ENCODE measurements at regions not wholly inside any gene's neighbourhood (a gene's known extent, or its start where the extent isn't known, plus 50 kb on each side); places are given as distances from the start of the nearest gene placed in this dataset.

GRCh38 chr12:125889742-125890141 lies 824.5 kb downstream of the AACS start:
- 54 to 75% methylated on average over 5 to 6 of the region's 6 CpGs for WGBS, 2 donors
- Histone ChIP-seq H3K9me3 (no peaks in the 10 kb centered on the region), H3K4me3 (no peak overlapping the region), H3K4me1 (no peaks in the 10 kb centered on the region), H3K36me3 (no peaks in the 10 kb centered on the region), H3K27ac (no peak overlapping the region), H3K27me3 (no peaks in the 10 kb centered on the region)
- TF ChIP-seq POLR2A (IDR thresholded peaks at IDR 0.05), result no peak
- TF ChIP-seq, protein P1, sequence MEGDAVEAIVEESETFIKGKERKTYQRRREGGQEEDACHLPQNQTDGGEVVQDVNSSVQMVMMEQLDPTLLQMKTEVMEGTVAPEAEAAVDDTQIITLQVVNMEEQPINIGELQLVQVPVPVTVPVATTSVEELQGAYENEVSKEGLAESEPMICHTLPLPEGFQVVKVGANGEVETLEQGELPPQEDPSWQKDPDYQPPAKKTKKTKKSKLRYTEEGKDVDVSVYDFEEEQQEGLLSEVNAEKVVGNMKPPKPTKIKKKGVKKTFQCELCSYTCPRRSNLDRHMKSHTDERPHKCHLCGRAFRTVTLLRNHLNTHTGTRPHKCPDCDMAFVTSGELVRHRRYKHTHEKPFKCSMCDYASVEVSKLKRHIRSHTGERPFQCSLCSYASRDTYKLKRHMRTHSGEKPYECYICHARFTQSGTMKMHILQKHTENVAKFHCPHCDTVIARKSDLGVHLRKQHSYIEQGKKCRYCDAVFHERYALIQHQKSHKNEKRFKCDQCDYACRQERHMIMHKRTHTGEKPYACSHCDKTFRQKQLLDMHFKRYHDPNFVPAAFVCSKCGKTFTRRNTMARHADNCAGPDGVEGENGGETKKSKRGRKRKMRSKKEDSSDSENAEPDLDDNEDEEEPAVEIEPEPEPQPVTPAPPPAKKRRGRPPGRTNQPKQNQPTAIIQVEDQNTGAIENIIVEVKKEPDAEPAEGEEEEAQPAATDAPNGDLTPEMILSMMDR (IDR thresholded peaks at IDR 0.05), result no peak
- intact Hi-C loops (cut with DNase I), result no loop called here
- no peak for DNase-seq

- 73 to 74% methylated on average over 7 of the region's 7 CpGs for WGBS, 2 donors
These were observed 825.2 kb downstream of the AACS start for GRCh38 chr12:125890366-125890905.

GRCh38 chr12:125890971-125891370 lies 825.7 kb downstream of the AACS start:
- no peak overlapping the region for H3K27ac ChIP-seq
- TF ChIP-seq, protein P1 (IDR thresholded peaks at IDR 0.05), result no peak
- no peak for TF ChIP-seq POLR2A (IDR thresholded peaks at IDR 0.05)
- H3K9me3 ChIP-seq, result no peaks in the 10 kb centered on the region
- DNase-seq, result no peak
- no peak overlapping the region for H3K4me3 ChIP-seq
- 62 to 73% methylated on average over 5 of the region's 5 CpGs for WGBS, 2 donors
- H3K4me1 ChIP-seq, result no peaks in the 10 kb centered on the region
- intact Hi-C loops (cut with DNase I), result no loop called here
- no peaks in the 10 kb centered on the region for H3K27me3 ChIP-seq
- no peaks in the 10 kb centered on the region for H3K36me3 ChIP-seq

More at GRCh38 chr12:125890366-125890905, 825.2 kb downstream of the AACS start:
- no peaks in the 10 kb centered on the region for H3K4me1 ChIP-seq
- no peak overlapping the region for H3K27ac ChIP-seq
- no peak overlapping the region for H3K4me3 ChIP-seq
- TF ChIP-seq, protein P1 (IDR thresholded peaks at IDR 0.05), result no peak
- no peak for TF ChIP-seq POLR2A (IDR thresholded peaks at IDR 0.05)
- intact Hi-C loops (cut with DNase I), result no loop called here
- no peaks in the 10 kb centered on the region for H3K9me3 ChIP-seq
- H3K27me3 ChIP-seq, result no peaks in the 10 kb centered on the region
- no peak for DNase-seq
- H3K36me3 ChIP-seq, result no peaks in the 10 kb centered on the region

DNA sequence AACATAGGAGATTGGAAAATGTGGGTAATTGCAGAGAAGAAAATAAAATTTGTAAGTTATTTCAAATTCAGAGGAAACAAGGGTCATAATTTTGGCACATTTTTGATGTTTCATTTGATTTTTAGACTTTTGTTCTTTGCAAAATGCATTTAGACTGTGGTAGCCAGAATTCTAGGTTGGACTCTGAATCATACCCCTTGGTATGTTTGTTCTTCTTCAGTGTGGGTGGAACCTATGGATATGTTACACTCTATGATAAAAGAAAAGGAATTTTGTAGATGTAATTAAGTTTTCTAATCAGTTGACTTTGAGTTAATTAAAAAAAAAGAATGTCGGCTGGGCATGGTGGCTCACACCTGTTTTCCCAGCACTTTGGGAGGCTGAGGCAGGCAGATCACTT lies 827.0 kb downstream of the AACS start:
- Histone ChIP-seq H3K4me1 (no peaks in the 10 kb centered on the region), H3K4me3 (no peak overlapping the region), H3K27ac (no peak overlapping the region), H3K9me3 (no peaks in the 10 kb centered on the region), H3K36me3 (no peaks in the 10 kb centered on the region), H3K27me3 (no peaks in the 10 kb centered on the region)
- no peak for DNase-seq
- intact Hi-C loops (cut with DNase I), result no loop called here
- 53 to 62% methylated on average over 1 of the region's 1 CpG for WGBS, 2 donors
- TF ChIP-seq, protein P1 (IDR thresholded peaks at IDR 0.05), result no peak
- TF ChIP-seq POLR2A (IDR thresholded peaks at IDR 0.05), result no peak

- H3K4me1 ChIP-seq, result no peaks in the 10 kb centered on the region
- TF ChIP-seq POLR2A (IDR thresholded peaks at IDR 0.05), result no peak
- TF ChIP-seq, protein P1 (IDR thresholded peaks at IDR 0.05), result no peak
- H3K36me3 ChIP-seq, result no peaks in the 10 kb centered on the region
- 68 to 74% methylated on average over 2 of the region's 2 CpGs for WGBS, 2 donors
- H3K27me3 ChIP-seq, result no peaks in the 10 kb centered on the region
- no peak overlapping the region for H3K4me3 ChIP-seq
- no peaks in the 10 kb centered on the region for H3K9me3 ChIP-seq
- intact Hi-C loops (cut with DNase I), result no loop called here
- no peak overlapping the region for H3K27ac ChIP-seq
- no peak for DNase-seq
These were observed 837.8 kb downstream of the AACS start for GRCh38 chr12:125902991-125903390.
